ENCODE measurements at regions not wholly inside any gene's neighbourhood (a gene's known extent, or its start where the extent isn't known, plus 50 kb on each side); places are given as distances from the start of the nearest gene placed in this dataset.

- 85 to 86% methylated on average over 12 of the region's 12 CpGs for WGBS, 2 donors
- Histone ChIP-seq H3K4me1 (peaks cover 4 to 14% (median 11%) of the 10 kb centered on the region in 4 donors), H3K9me3 (no peaks in the 10 kb centered on the region), H3K36me3 (no peaks in the 10 kb centered on the region), H3K4me3 (no peak overlapping the region), H3K27ac (no peak overlapping the region), H3K27me3 (no peaks in the 10 kb centered on the region)
- DNase-seq (no peak), ATAC-seq (ENCODE audit: low FRiP score in 2 of 2) (no peak)
- TF ChIP-seq EP300 (IDR thresholded peaks at IDR 0.05) = no peak
- TF ChIP-seq POLR2AphosphoS5 (IDR thresholded peaks at IDR 0.05) = no peak
- TF ChIP-seq CTCF (IDR thresholded peaks at IDR 0.05) = no peak
- TF ChIP-seq POLR2A (IDR thresholded peaks at IDR 0.05) = no peak
Measured at GRCh38 chr7:67620216-67620933, 623.7 kb downstream of the TYW1 start.

DNA sequence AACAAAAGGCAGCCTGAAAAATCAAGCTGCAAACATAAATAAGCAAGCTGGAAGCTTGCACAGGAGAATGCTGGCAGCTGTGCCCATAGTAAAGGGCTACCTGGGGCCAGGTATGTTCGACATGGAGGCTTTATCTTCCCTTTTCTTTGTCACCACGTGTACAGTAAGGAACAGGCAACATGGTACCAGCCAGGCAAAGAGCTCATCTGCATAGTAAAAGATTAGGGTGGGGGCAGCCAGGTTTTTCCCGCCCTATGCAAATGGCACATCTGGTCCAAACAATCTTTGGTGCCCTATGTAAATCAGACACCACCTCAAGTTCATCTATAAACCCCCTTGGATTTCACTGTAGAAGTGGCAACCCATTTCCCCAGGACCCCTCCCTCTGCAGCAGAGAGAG, 625.1 kb downstream of the TYW1 start:
- no peak for ATAC-seq (ENCODE audit: low FRiP score in 2 of 2)
- no peak overlapping the region for H3K4me3 ChIP-seq
- peaks cover 4 to 15% (median 12%) of the 10 kb centered on the region in 4 donors for H3K4me1 ChIP-seq

GRCh38 chr7:67625257-67625737, 628.7 kb downstream of the TYW1 start:
- ATAC-seq (ENCODE audit: low FRiP score in 2 of 2) (peak; percentile 76 to 92), DNase-seq (peak; percentile 38 to 66)
- Histone ChIP-seq H3K27me3 (no peaks in the 10 kb centered on the region), H3K4me1 (peaks cover 0 to 5% (median 2%) of the 10 kb centered on the region in 4 donors), H3K27ac (no peak overlapping the region), H3K4me3 (peak overlapping the region in 2 of 4 donors; percentile 12 to 26), H3K36me3 (no peaks in the 10 kb centered on the region), H3K9me3 (no peaks in the 10 kb centered on the region)
- no peak for TF ChIP-seq EP300 (IDR thresholded peaks at IDR 0.05)
- TF ChIP-seq CTCF (IDR thresholded peaks at IDR 0.05) = peak in 5 of 6 experiments; percentile 59 to 78 (median 75)
- WGBS, 2 donors = 8 to 9% methylated on average over 15 of the region's 15 CpGs

More for the DNA sequence above, 625.1 kb downstream of the TYW1 start:
- WGBS, 2 donors = 59 to 64% methylated on average over 3 of the region's 3 CpGs
- Histone ChIP-seq H3K36me3 (no peaks in the 10 kb centered on the region), H3K27ac (no peak overlapping the region), H3K27me3 (no peaks in the 10 kb centered on the region), H3K9me3 (no peaks in the 10 kb centered on the region)
- TF ChIP-seq POLR2AphosphoS5 (IDR thresholded peaks at IDR 0.05) (no peak), EP300 (IDR thresholded peaks at IDR 0.05) (no peak), CTCF (IDR thresholded peaks at IDR 0.05) (no peak), POLR2A (IDR thresholded peaks at IDR 0.05) (no peak)
- no peak for DNase-seq

GRCh38 chr7:67631476-67631875, 634.8 kb downstream of the TYW1 start:
- Histone ChIP-seq H3K9me3 (no peaks in the 10 kb centered on the region), H3K27ac (no peak overlapping the region), H3K4me3 (no peak overlapping the region), H3K27me3 (no peaks in the 10 kb centered on the region), H3K36me3 (no peaks in the 10 kb centered on the region), H3K4me1 (no peaks in the 10 kb centered on the region)
- TF ChIP-seq EP300 (IDR thresholded peaks at IDR 0.05) (no peak), CTCF (IDR thresholded peaks at IDR 0.05) (no peak)
- ATAC-seq (ENCODE audit: low FRiP score in 2 of 2) = no peak
- DNase-seq = no peak
- 64 to 67% methylated on average over 14 to 15 of the region's 15 CpGs for WGBS, 2 donors

- Histone ChIP-seq H3K27ac (no peak overlapping the region), H3K36me3 (no peaks in the 10 kb centered on the region), H3K4me1 (no peaks in the 10 kb centered on the region), H3K27me3 (no peaks in the 10 kb centered on the region), H3K9me3 (no peaks in the 10 kb centered on the region), H3K4me3 (no peak overlapping the region)
- WGBS, 2 donors = 90 to 91% methylated on average over 2 of the region's 2 CpGs
- ATAC-seq (ENCODE audit: low FRiP score in 2 of 2) = no peak
- TF ChIP-seq CTCF (IDR thresholded peaks at IDR 0.05) (no peak), POLR2A (IDR thresholded peaks at IDR 0.05) (no peak), POLR2AphosphoS5 (IDR thresholded peaks at IDR 0.05) (no peak), EP300 (IDR thresholded peaks at IDR 0.05) (no peak)
- DNase-seq = no peak
Measured at GRCh38 chr7:67635271-67635670, 638.6 kb downstream of the TYW1 start.
